Esophagus squamous epithelium (tissue), 5 donors: ENCODE measurements at regions not wholly inside any gene's neighbourhood (a gene's known extent, or its start where the extent isn't known, plus 50 kb on each side); places are given as distances from the start of the nearest gene placed in this dataset.

ENCODE experiments used
- DNase-seq: peaks from one replicate; lab custom pipeline; 2025; lab: John Stamatoyannopoulos, UW
- H3K27ac ChIP-seq, 4 donors: fragments of 200-600 bp; sonication (generic); one replicate each; pipeline ENCODE4 v1.5.1; 2016 to 2019; ENCODE audit warnings: mild to moderate bottlenecking in 1 of 4
- H3K27me3 ChIP-seq, 4 donors: fragments of 200-600 bp; sonication (generic); 1 replicate in 3 of 4; 2 replicates in 1 of 4; pipeline versions ENCODE4 v1.5.1 to v1.6.0; 2017 to 2021; ENCODE audit warnings: antibody characterized with exemption in 1 of 4
- H3K36me3 ChIP-seq, 3 donors: fragments of 200-600 bp; sonication (generic); one replicate each; pipeline ENCODE4 v1.5.1; 2016 to 2019
- H3K4me1 ChIP-seq, 3 donors: fragments of 200-600 bp; sonication (generic); one replicate each; pipeline ENCODE4 v1.5.1; 2017 to 2019
- H3K4me3 ChIP-seq, 4 donors: fragments of 200-600 bp; sonication (generic); 1 replicate in 3 of 4; 2 replicates in 1 of 4; pipeline ENCODE4 v1.5.1; 2016 to 2019; ENCODE audit warnings: mild to moderate bottlenecking in 2 of 4, moderate library complexity in 1 of 4
- H3K9me3 ChIP-seq, 3 donors: fragments of 200-600 bp; sonication (generic); one replicate each; pipeline ENCODE4 v1.5.1; 2016 to 2019
- POLR2A ChIP-seq, 4 donors: fragments of 450-650 bp; IDR thresholded peaks; one replicate each; pipeline ENCODE4 v1.6.1; 2017; ENCODE audit warnings: antibody characterized with exemption in 4 of 4, mild to moderate bottlenecking in 4 of 4, moderate library complexity in 3 of 4
- WGBS, 2 donors: methylation state at CpG; one replicate each; pipeline ENCODE4 v1.1.5; 2018; 5-methylcytosine and 5-hydroxymethylcytosine counted together
- intact Hi-C: fragments of 100-400 bp; cut with DNase I; formaldehyde crosslinking; loops from one replicate; pipeline ENCODE4 v1.15.0; 2022
- TF ChIP-seq, protein P1 (sequence below), 6 experiments: fragments of 450-650 bp in 4 of 6; fragments of 200-600 bp in 2 of 6; sonication (generic) in 2 of 6; IDR thresholded peaks; one replicate each; pipeline ENCODE4 v1.5.1; 2016 to 2019; ENCODE audit warnings: antibody characterized with exemption in 6 of 6, mild to moderate bottlenecking in 4 of 6, moderate library complexity in 4 of 6
- donor health status: DM: yes; HTN: yes; CAD: no.

DNA sequence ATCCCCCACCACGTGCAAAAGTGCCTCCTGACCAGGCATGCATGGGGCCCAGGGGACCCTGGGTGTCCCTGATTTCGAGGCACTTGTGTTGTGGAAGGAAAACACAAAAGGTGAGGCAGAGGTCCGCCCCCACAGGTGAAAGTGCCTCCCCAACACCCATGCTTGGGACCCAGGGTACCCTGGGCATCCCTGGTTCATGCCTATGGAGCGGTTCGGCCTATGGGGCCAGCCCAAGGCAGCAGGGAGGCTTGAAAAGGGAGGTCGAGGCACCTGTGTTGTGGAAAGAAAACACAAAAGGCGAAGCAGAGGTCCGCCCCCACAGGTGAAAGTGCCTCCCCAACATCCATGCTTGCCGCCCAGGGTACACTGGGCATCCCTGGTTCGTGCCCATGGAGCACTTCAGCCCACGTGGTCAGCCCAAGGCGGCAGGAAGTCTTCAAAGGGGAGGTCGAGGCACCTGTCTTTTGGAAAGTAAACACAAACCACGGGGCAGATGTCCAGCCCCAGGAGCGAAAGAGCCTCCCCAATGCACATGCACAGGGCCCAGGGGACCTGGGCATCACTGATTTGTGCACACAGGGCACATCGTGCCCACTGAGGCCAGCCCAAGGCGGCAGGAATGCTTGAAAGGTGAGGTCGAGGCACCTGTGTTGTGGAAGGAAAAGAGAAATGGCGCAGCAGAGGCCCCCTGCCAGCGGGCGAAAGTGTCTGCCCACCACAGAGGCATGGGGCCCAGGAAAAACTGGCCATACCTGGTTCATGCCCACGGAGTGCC lies 375.5 kb downstream of the ALG10 start:
- Histone ChIP-seq H3K27ac (no peak overlapping the region), H3K9me3 (peaks cover 0 to 100% (median 88%) of the 10 kb centered on the region in 3 donors), H3K4me3 (no peak overlapping the region), H3K27me3 (no peaks in the 10 kb centered on the region), H3K4me1 (no peaks in the 10 kb centered on the region), H3K36me3 (no peaks in the 10 kb centered on the region)
- TF ChIP-seq POLR2A (IDR thresholded peaks at IDR 0.05): no peak
- 58 to 69% methylated on average over 9 to 21 of the region's 22 CpGs for WGBS, 2 donors
- no peak for DNase-seq
- intact Hi-C loops: no loop called here

DNA sequence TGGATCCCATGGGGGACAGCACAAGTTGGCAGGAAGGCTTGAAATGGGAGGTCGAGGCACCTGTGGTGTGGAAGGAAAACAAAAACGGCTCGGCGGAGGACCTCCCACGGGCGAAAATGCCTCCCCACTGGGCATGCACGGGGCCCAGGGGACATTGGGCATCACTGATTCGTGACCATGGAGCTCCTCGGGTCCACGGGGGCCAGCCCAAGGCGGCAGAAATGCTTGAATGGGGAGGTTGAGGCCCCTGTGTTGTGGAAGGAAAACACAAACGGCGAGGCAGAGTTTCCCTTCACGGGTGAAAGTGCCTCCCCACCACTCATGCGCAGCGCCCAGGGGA lies 376.0 kb downstream of the ALG10 start:
- TF ChIP-seq, protein P1, sequence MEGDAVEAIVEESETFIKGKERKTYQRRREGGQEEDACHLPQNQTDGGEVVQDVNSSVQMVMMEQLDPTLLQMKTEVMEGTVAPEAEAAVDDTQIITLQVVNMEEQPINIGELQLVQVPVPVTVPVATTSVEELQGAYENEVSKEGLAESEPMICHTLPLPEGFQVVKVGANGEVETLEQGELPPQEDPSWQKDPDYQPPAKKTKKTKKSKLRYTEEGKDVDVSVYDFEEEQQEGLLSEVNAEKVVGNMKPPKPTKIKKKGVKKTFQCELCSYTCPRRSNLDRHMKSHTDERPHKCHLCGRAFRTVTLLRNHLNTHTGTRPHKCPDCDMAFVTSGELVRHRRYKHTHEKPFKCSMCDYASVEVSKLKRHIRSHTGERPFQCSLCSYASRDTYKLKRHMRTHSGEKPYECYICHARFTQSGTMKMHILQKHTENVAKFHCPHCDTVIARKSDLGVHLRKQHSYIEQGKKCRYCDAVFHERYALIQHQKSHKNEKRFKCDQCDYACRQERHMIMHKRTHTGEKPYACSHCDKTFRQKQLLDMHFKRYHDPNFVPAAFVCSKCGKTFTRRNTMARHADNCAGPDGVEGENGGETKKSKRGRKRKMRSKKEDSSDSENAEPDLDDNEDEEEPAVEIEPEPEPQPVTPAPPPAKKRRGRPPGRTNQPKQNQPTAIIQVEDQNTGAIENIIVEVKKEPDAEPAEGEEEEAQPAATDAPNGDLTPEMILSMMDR (IDR thresholded peaks at IDR 0.05): no peak
- TF ChIP-seq POLR2A (IDR thresholded peaks at IDR 0.05): no peak
- intact Hi-C loops: no loop called here
- WGBS, 2 donors: 53 to 57% methylated on average over 10 to 14 of the region's 16 CpGs
- no peak for DNase-seq
- Histone ChIP-seq H3K36me3 (no peaks in the 10 kb centered on the region), H3K4me1 (no peaks in the 10 kb centered on the region), H3K9me3 (peaks cover 0 to 100% (median 89%) of the 10 kb centered on the region in 3 donors), H3K27me3 (no peaks in the 10 kb centered on the region), H3K27ac (no peak overlapping the region), H3K4me3 (no peak overlapping the region)

DNA sequence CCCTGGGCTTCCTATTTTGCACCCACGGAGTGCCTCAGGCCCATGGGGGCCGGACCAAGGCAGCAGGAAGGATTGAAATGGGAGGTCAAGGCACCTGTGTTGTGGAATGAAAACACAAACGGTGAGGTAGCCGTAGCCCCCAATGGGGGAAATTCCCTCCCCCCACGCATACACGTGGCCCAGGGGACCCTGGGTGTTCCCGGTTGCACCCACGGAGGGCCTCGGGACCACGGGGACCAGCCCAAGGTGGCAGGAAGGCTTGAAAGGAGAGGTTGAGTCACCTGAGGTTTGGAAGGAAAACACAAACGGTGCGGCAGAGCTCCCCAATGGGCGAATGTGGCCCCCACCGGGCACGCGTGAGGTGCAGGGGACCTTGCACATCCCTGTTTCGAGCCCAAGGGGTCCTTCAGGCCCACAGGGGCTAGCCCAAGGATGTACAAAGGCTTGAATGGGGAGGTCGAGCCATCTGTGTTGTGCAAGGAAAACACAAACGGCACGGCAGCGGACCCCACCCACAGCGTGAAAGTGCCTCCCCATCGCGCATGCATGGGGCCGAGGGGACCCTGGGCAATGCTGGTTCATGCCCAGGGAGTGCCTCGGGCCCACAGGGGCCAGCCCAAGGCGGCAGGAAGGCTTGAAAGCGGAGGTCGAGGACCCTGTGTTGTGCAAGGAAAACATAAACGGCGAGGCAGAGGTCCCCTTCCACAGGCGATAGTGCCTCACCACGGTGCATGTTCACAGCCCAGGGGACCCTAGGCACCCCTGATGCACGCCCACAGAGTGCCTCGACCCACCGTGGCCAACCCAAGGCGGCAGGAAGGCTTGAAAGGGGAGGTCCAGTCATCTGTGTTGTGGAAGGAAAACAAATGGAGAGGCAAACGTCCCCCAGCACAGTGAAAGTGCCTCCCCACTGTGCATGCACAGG lies 376.7 kb downstream of the ALG10 start:
- intact Hi-C loops: no loop called here
- no peaks in the 10 kb centered on the region for H3K27me3 ChIP-seq
- H3K4me3 ChIP-seq: no peak overlapping the region
- WGBS, 2 donors: 37 to 60% methylated on average over 6 of the region's 38 CpGs
- H3K4me1 ChIP-seq: no peaks in the 10 kb centered on the region
- no peak overlapping the region for H3K27ac ChIP-seq
- no peak for TF ChIP-seq POLR2A (IDR thresholded peaks at IDR 0.05)
- TF ChIP-seq, protein P1 (IDR thresholded peaks at IDR 0.05): no peak
- H3K9me3 ChIP-seq: peaks cover 0 to 100% (median 89%) of the 10 kb centered on the region in 3 donors
- DNase-seq: no peak
- H3K36me3 ChIP-seq: no peaks in the 10 kb centered on the region

DNA sequence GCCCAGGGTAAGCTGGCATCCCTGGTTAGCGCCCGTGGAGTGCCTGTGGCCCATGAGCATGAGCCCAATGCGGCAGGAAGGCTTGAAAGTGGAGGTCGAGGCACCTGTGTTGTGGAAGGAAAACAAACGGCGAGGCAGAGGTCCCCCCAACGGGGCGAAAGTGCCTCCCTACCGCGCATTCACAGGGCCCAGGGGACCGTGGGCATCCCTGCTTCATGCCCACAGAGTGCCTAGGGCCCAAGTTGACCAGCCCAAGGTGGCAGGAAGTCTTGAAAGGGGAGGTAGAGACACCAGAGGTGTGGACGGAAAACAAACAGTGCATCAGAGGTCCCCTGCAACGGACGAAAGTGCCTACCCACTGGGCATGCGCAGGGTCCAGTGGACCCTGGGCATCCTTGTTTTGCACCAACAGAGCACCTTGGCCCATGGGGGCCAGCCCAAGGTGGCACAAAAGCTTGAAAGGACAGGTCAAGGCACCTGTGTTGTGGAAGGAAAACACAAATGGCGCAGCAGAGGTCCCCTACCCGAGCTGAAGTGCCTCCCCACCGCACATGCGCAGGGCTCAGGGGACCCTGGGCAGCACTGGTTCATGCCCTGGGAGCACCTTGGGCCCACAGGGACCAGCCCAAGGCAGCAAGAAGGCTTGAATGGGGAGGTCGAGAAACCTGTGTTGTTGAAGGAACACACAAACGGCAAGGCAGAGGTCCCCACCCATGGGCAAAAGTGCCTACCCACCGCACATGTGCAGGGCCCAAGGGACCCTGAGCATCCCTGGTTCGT lies 377.5 kb downstream of the ALG10 start:
- 60 to 68% methylated on average over 11 to 15 of the region's 23 CpGs for WGBS, 2 donors

DNA sequence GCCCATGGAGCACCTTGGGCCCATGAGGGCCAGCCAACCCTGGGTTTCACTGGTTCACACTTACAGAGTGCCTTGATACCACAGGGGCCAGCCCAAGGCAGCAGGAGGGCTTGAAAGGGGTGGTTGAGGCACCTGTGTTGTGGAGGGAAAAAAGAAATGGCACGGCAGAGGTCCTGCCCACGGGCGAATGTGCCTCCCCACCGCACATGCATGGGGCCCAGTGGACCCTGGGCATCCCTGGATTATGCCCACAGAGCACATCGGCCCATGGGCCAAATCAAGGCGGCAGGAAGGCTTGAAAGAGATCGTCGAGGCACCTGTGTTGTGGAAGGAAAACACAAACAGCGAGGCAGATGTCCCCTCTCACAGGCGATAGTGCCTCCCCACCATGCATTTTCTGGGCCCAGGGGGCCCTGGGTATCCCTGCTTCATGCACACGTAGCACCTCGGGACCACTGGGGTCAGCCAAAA lies 378.1 kb downstream of the ALG10 start:
- H3K9me3 ChIP-seq: peaks cover 0 to 100% (median 92%) of the 10 kb centered on the region in 3 donors
- WGBS, 2 donors: 79% methylated on average over 11 of the region's 12 CpGs
- no peak for TF ChIP-seq POLR2A (IDR thresholded peaks at IDR 0.05)
- TF ChIP-seq, protein P1 (IDR thresholded peaks at IDR 0.05): no peak

More for the DNA sequence above, 377.5 kb downstream of the ALG10 start:
- Histone ChIP-seq H3K9me3 (peaks cover 0 to 100% (median 92%) of the 10 kb centered on the region in 3 donors), H3K4me3 (no peak overlapping the region), H3K27me3 (no peaks in the 10 kb centered on the region), H3K36me3 (no peaks in the 10 kb centered on the region), H3K4me1 (no peaks in the 10 kb centered on the region), H3K27ac (no peak overlapping the region)
- no peak for DNase-seq
- intact Hi-C loops: no loop called here
- TF ChIP-seq POLR2A (IDR thresholded peaks at IDR 0.05): no peak
- TF ChIP-seq, protein P1 (IDR thresholded peaks at IDR 0.05): no peak

More for the DNA sequence above, 378.1 kb downstream of the ALG10 start:
- Histone ChIP-seq H3K27me3 (no peaks in the 10 kb centered on the region), H3K36me3 (no peaks in the 10 kb centered on the region), H3K4me1 (no peaks in the 10 kb centered on the region), H3K27ac (no peak overlapping the region), H3K4me3 (no peak overlapping the region)
- no peak for DNase-seq
- intact Hi-C loops: no loop called here
